OCI-LY1 (cell line): ENCODE measurements at regions not wholly inside any gene's neighbourhood (a gene's known extent, or its start where the extent isn't known, plus 50 kb on each side); places are given as distances from the start of the nearest gene placed in this dataset.

ENCODE experiments used
- H2AFZ ChIP-seq: fragments of 200-600 bp; sonication (generic), shearing (Covaris generic); 2 replicates; pipeline ENCODE4 v1.6.0; 2014; ENCODE audit warnings: antibody characterized with exemption, mild to moderate bottlenecking, low read length
- H3F3A ChIP-seq: fragments of 200-600 bp; sonication (generic), shearing (Covaris generic); 2 replicates; pipeline ENCODE4 v1.6.0; 2014; ENCODE audit warnings: mild to moderate bottlenecking, antibody characterized with exemption, low read length, moderate library complexity; ENCODE audit not compliant: insufficient read depth
- H3K27ac ChIP-seq: fragments of 200-600 bp; sonication (generic); 2 replicates; pipeline ENCODE4 v1.5.1; 2014; ENCODE audit warnings: low read length, mixed run types, mild to moderate bottlenecking, low read depth; ENCODE audit not compliant: poor library complexity, severe bottlenecking
- H3K27me3 ChIP-seq: fragments of 200-600 bp; sonication (generic); 2 replicates; pipeline ENCODE4 v1.6.0; 2014; ENCODE audit warnings: antibody characterized with exemption, mild to moderate bottlenecking, low read length, moderate library complexity; ENCODE audit not compliant: insufficient read depth
- H3K36me3 ChIP-seq: fragments of 200-600 bp; sonication (generic); 2 replicates; pipeline ENCODE4 v1.6.1; 2014; ENCODE audit warnings: mild to moderate bottlenecking, antibody characterized with exemption, low read length, moderate library complexity, mixed read lengths; ENCODE audit not compliant: insufficient read depth
- H3K4me1 ChIP-seq: fragments of 200-600 bp; sonication (generic); 2 replicates; pipeline ENCODE4 v1.5.1; 2014; ENCODE audit warnings: mild to moderate bottlenecking, low read length, moderate library complexity; ENCODE audit not compliant: insufficient read depth, severe bottlenecking
- H3K4me2 ChIP-seq: fragments of 200-600 bp; sonication (generic), shearing (Covaris generic); 2 replicates; pipeline ENCODE4 v1.6.1; 2014; ENCODE audit warnings: low read length
- H3K4me3 ChIP-seq: fragments of 200-600 bp; sonication (generic); 2 replicates; pipeline ENCODE4 v1.5.1; 2014; ENCODE audit warnings: low read length, low read depth, mild to moderate bottlenecking, mixed read lengths; ENCODE audit not compliant: poor library complexity, severe bottlenecking
- H3K79me2 ChIP-seq: fragments of 200-600 bp; shearing (Covaris generic); 2 replicates; pipeline ENCODE4 v1.6.1; 2016; ENCODE audit warnings: mixed run types, low read length, mixed read lengths; ENCODE audit not compliant: insufficient read depth
- H3K9ac ChIP-seq: fragments of 200-600 bp; sonication (generic), shearing (Covaris generic); 2 replicates; pipeline ENCODE4 v1.6.1; 2014; ENCODE audit warnings: mild to moderate bottlenecking, low read length, mixed read lengths
- H3K9me2 ChIP-seq: fragments of 200-600 bp; sonication (generic), shearing (Covaris generic); 2 replicates; pipeline ENCODE4 v1.6.1; 2014; ENCODE audit warnings: low read depth, mild to moderate bottlenecking, low read length, mixed read lengths
- H3K9me3 ChIP-seq: fragments of 200-600 bp; shearing (Covaris generic); 2 replicates; pipeline ENCODE4 v1.6.1; 2014; ENCODE audit warnings: low read length, mixed read lengths
- H4K20me1 ChIP-seq: fragments of 200-600 bp; sonication (generic), shearing (Covaris generic); 2 replicates; pipeline ENCODE4 v1.6.0; 2016; ENCODE audit warnings: mild to moderate bottlenecking, low read length; ENCODE audit not compliant: insufficient read depth
- EZH2 ChIP-seq: fragments of 200-600 bp; sonication (generic), shearing (Covaris generic); IDR thresholded peaks from 2 replicates; pipeline ENCODE4 v1.8.0; 2017; ENCODE audit warnings: borderline replicate concordance, mixed run types, mild to moderate bottlenecking, antibody characterized with exemption, low read length, moderate library complexity, mixed read lengths
- TF ChIP-seq, protein P1 (sequence below): fragments of 200-600 bp; sonication (generic), shearing (Covaris generic); IDR thresholded peaks from 2 replicates; pipeline ENCODE4 v1.5.1; 2017; ENCODE audit warnings: mild to moderate bottlenecking, antibody characterized with exemption, low read length, moderate library complexity, mixed read lengths

DNA sequence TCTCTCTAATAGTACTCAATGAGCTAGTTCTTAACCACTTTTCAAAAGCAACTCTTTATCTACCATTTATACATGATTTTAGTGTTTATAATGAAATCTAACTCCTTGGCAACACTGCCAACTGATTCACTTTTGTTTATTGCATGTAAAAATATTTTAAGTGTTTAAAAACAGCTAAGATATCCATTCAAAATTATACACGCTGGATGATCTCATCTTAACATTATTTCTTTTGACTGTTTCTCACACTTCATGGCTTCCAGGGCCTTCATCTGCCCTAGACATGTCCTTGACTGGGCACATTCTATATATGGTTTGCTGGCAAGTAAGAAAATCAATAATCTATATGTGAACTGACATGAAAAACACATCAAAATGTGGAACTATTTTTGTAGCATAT is 414.6 kb upstream of the LUZP2 start:
- Histone ChIP-seq H3K4me1 (no peaks in the 10 kb centered on the region), H4K20me1 (no peaks in the 10 kb centered on the region), H3K27ac (no peak overlapping the region), H3K4me3 (no peak overlapping the region), H3K36me3 (no peaks in the 10 kb centered on the region), H2AFZ (no peak overlapping the region), H3K9me2 (no peaks in the 10 kb centered on the region), H3K9me3 (no peaks in the 10 kb centered on the region), H3K4me2 (no peak overlapping the region), H3K27me3 (no peaks in the 10 kb centered on the region), H3K79me2 (no peaks in the 10 kb centered on the region), H3K9ac (no peak overlapping the region), H3F3A (no peaks in the 10 kb centered on the region)
- no peak for TF ChIP-seq EZH2
- TF ChIP-seq, protein P1, sequence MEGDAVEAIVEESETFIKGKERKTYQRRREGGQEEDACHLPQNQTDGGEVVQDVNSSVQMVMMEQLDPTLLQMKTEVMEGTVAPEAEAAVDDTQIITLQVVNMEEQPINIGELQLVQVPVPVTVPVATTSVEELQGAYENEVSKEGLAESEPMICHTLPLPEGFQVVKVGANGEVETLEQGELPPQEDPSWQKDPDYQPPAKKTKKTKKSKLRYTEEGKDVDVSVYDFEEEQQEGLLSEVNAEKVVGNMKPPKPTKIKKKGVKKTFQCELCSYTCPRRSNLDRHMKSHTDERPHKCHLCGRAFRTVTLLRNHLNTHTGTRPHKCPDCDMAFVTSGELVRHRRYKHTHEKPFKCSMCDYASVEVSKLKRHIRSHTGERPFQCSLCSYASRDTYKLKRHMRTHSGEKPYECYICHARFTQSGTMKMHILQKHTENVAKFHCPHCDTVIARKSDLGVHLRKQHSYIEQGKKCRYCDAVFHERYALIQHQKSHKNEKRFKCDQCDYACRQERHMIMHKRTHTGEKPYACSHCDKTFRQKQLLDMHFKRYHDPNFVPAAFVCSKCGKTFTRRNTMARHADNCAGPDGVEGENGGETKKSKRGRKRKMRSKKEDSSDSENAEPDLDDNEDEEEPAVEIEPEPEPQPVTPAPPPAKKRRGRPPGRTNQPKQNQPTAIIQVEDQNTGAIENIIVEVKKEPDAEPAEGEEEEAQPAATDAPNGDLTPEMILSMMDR, result no peak

DNA sequence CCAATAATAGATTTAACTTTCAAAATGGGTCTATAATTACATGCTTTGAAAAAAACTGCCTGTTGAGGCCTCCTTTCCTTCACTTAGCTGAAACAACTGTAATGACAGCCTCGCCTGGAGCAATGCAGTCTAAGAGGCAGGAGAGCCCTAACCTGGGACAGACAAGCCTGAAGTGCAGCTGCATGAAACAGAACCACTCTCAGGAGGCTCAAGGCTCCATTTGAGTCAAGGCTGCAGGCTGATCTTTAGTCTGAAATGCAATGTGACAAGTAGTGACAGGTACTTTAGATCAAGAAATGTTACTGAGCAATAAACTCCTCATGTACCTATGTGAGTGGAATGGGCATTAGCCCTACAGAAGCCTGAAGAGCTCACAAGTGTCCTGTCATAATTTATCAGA is 414.0 kb upstream of the LUZP2 start:
- Histone ChIP-seq H4K20me1 (no peaks in the 10 kb centered on the region), H3K27me3 (no peaks in the 10 kb centered on the region), H3K4me3 (no peak overlapping the region), H3K9me3 (no peaks in the 10 kb centered on the region), H3K4me1 (no peaks in the 10 kb centered on the region), H3K4me2 (no peak overlapping the region), H3K79me2 (no peaks in the 10 kb centered on the region), H2AFZ (no peak overlapping the region), H3K9me2 (no peaks in the 10 kb centered on the region), H3K27ac (no peak overlapping the region), H3K36me3 (no peaks in the 10 kb centered on the region), H3F3A (no peaks in the 10 kb centered on the region), H3K9ac (no peak overlapping the region)
- TF ChIP-seq, protein P1, result no peak
- TF ChIP-seq EZH2, result no peak

DNA sequence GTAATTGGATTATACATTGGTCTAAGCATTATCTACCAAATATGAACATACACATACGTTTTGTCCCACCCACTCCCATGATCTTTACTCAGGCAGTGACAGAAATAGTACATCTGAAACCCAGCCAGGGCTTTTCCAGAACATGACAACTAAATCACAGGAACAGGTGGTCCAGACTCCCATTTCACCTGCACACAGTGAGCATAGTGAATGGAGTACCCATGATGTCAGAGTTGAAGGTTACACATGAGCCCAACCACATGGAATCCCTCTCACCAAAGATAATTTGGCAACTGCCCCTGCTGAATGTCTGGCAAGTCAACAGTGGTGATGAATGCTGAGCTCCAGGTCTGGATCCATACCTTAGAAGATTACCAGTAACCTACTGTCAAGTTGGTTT is 411.9 kb upstream of the LUZP2 start:
- no peaks in the 10 kb centered on the region for H3F3A ChIP-seq
- no peaks in the 10 kb centered on the region for H3K4me1 ChIP-seq
- H3K9me2 ChIP-seq, result no peaks in the 10 kb centered on the region
- no peak overlapping the region for H3K4me3 ChIP-seq
- no peaks in the 10 kb centered on the region for H3K9me3 ChIP-seq
- H3K27ac ChIP-seq, result no peak overlapping the region
- TF ChIP-seq EZH2, result no peak
- TF ChIP-seq, protein P1, result no peak
- no peak overlapping the region for H2AFZ ChIP-seq
- H3K4me2 ChIP-seq, result no peak overlapping the region
- H3K79me2 ChIP-seq, result no peaks in the 10 kb centered on the region
- H3K27me3 ChIP-seq, result no peaks in the 10 kb centered on the region
- H3K36me3 ChIP-seq, result no peaks in the 10 kb centered on the region
- no peaks in the 10 kb centered on the region for H4K20me1 ChIP-seq
- no peak overlapping the region for H3K9ac ChIP-seq
